UCSD-AML1 (cell line): ENCODE measurements at regions not wholly inside any gene's neighbourhood (a gene's known extent, or its start where the extent isn't known, plus 50 kb on each side); places are given as distances from the start of the nearest gene placed in this dataset.

ENCODE experiments used
- DNase-seq: peaks from one replicate; lab custom pipeline; 2025; ENCODE audit not compliant: unreplicated experiment; lab: John Stamatoyannopoulos, UW

DNA sequence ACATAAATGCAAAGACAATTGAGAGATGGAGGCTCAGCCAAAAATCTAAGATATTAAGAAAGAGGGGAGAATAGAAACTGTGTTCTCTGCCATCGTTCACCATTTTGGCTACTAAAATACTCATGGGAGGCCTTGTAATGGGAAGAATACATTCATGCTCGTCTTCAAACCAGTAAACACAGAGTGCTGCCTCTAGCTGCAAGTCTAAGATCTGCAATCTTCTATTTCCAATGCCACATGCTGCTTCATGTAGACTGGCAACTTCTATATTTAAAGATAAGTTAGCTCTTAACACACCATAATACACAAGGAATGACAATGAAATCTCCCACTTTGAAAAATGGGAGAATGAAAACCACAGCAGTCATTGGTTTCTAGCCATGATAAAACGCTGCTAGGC is 387.3 kb downstream of the HS3ST3B1 start:
- no peak for DNase-seq

DNA sequence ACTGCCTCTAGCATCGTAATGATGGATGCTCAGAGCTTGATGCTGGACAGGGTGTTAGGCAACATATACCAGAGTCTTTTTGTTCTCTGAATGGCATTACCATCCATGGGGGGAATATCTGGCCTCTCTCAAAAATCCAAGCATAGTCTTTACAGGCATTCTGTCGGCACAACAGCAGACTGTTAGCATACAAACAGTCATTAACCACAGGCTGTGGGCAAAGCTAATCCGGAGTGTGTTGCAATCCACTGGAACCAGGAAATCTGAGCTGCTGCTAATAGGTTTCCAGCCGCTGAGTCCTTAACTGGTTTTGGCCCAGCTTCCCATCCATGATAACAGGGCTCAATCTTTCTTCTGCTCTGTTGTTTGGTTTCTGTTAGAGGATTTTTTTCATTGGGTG is 371.9 kb downstream of the HS3ST3B1 start:
- peak; percentile 10 for DNase-seq

DNA sequence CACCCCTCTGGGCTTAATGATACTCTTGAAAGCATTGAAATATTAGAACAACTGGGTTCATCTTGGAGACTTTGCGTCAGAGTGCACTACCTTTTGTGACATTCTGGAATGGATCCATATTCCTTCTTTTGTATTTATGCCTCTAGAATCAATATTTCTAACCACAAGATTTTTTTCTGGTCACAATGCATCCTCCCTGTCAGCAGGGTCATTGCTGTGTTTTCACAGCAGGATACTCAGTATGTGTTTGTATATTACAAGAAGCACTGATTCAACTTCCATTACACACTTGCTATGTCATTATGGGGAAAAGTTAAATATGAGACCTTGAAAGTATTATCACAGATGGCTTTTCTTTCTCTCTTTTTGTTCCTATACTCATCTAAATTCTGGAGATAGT is 370.0 kb downstream of the HS3ST3B1 start:
- DNase-seq = no peak

DNA sequence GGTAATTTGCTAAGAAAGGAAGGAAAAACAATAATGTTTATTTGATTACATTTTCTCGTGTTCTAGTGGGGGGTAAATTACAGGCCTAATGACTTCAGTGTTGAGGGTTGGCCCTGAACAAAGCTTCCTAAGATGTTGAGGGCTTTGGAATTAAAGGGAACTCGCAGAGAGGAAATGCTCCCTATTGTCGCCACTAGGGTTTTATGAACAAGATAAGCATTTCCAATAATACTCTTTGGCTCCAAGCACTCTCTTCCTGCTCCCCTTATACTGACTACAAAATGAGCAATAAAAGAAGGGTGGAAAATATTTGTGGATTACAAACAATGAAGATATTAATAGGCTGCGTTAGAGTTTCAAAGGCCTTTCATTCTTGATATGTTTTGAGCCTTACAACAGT is 363.6 kb downstream of the HS3ST3B1 start:
- DNase-seq = no peak

DNA sequence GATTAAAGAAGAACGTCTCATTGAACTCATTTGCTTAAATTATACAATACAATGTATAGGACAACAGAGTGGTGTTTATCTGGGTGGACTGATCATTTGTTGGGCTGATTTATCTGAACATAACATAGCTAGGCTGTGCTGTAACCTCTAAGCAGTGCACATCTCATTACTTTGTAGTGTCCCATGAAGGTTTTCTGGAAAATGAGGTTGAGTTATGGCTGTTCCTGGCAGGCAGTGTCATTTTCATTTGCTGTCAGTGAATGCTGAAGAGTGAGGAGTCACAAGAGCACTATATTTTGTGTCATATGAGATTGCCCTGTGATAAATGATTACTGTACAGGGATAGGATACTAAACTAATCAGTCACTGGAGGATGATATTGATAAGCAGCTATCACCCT is 340.2 kb downstream of the HS3ST3B1 start:
- no peak for DNase-seq

DNA sequence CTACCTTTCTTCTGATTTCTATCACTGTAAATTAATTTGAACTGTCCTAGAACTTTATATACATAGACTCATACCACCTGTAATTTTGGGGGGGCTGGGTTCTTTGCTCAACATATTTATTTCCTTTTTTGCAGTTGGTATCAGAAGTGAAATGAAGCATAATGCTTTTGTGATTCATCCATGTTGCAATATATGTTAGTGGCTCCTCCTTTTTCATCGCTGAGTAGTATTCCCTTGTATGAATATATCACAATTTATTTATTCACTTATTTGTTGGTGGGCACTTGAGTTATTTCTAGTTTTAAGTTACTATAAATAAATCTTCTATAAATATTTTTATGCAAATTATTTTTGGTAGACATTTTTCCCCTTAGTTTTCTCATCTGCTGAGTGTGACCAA is 336.4 kb downstream of the HS3ST3B1 start:
- DNase-seq = no peak

DNA sequence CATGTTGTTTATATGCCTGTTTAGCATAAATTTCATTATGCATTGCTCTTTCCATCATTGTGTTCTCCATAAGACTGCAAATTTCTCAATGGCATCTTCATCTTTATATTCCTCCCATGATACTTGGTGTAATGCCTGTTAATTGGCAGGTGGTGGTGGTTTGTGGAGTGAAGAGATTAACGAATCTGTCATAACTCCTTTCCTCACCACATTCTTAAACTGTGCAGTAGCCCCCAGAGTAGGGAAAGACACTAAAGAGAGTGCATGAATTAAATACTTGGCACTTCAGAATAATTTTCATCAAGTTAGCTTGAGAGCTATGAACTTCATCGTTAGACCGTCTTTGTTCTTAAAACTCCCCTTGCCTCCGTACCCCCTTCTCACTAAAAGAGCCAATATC is 329.7 kb downstream of the HS3ST3B1 start:
- no peak for DNase-seq

DNA sequence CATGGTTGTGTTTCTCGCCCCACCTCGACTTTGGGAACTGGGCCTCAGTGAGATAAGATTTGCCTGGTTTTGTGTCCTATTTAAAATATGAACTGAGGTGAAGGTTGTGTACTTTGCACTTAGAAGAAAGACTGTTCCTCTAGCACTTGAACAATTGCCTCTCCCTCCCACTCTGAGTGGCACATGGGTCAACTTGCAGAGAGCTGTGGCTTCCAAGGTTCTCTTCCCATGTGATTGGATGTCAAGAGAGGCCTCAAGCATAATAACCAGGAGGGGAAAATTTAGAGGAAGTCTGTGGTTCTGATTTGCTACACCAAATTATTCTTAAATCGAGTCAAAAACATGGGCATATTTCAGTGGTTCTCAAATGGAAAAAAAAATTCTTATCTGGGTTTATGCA is 329.2 kb downstream of the HS3ST3B1 start:
- no peak for DNase-seq

DNA sequence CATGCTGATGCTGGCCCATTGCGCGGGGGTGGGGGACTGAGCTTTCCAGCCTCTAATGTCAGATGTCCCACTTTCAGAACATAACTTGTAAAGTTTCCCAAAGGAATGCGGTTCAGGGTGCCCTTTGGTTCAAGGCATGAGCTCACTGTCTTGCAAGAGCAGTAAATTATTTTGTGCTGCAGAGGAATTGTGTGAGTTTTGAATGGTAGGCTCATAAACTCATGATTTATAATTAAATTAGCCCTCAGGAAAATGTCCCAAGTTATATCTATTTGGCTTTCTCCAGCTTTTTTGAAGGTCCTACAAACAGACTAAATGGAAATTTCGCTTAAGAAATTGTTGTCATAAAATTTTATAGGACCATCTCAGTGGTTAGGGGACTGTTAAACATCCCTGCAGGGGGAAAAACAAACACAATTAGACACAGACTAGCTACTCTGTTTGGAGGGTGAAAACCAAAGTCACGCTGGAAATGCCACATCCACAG is 321.8 kb downstream of the HS3ST3B1 start:
- no peak for DNase-seq

DNA sequence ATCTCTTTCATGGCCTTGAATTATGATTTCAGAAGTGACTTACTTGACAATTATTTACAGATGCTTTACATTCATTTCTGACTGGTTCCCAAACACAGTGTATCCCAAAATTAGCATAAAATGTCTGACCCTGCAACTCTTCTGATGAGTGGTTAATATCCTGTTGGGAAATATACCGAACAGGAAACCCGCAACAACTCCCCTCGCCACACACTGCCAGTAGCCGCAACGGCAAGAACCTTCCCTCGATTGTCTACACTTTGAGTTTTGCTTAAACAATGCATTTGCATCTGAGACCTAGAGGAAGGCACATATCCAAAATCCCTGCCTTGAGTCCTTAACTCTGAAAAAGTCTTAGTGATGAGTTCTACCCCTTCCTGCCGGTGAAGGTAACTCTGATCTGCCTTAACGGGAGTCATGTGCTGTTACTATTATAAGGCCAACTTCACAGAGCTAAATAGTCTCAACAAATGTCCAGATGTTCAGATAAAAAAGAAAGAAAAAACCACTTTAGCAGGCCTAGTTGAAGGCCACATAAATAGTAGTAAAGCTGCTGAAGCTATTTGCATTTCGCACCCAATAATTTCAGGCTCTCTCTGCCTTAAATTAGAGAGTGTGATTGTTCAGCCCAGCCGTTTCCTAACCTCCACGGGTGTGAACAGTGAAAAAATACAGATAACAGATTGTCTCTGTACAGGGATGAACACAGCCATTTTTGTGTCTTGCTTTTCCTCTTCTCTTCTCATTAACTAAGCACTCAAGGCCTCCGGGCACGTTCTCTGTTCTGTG is 321.1 kb downstream of the HS3ST3B1 start:
- peak; percentile 50 for DNase-seq

DNA sequence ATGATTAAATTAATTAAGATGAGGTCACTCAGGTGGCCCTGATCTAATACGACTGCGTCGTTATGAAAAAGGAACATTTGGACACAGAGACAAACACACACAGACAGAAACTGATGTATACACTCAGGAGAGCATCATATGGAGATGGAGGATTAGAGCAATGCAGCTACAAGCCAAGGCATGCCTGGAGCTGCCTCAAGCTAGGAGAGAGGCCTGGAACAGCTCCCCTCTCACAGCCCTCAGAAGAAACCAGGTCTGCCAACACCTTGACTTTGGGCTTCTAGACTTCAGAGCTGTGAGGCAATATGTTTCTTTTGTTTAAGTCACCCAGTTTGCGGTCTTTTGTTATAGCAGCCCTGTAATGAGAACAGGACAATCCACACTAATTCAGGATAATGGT is 318.9 kb downstream of the HS3ST3B1 start:
- DNase-seq = no peak

DNA sequence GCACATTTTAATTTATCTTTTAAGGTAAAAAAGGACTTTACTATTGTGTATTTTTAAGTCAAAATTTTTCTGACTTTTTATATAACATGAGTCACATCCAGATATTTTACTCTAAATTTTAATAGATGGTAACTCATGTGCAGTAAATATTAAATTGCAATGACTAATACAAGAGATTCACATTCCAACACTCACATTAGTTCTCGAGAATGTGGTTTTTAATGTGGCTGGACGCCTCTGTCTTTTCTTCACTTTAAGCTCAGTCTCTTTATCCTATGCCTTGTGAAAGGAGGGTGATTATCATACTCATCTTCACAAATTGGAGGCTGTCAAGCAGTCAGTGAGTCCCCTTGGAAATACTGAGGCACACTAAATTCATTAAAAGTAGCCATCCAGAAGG is 315.6 kb downstream of the HS3ST3B1 start:
- DNase-seq = no peak

DNA sequence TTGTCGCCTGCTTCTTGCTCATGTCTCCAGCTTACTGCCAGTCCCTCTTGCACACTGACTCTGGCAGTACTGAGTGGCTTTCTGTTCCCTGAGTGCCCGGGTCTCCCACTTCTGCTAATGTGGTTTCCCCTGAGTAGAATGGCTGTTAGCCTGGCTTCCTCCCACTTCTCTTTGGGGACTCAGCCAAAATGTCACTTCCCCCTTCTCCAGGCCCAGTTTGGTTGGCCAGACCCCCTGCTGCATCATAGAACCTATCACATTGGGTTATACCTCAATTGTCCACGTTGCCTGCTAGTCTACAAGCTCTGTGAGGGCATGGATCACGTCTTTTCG is 304.4 kb downstream of the HS3ST3B1 start:
- peak; percentile 68 for DNase-seq

DNA sequence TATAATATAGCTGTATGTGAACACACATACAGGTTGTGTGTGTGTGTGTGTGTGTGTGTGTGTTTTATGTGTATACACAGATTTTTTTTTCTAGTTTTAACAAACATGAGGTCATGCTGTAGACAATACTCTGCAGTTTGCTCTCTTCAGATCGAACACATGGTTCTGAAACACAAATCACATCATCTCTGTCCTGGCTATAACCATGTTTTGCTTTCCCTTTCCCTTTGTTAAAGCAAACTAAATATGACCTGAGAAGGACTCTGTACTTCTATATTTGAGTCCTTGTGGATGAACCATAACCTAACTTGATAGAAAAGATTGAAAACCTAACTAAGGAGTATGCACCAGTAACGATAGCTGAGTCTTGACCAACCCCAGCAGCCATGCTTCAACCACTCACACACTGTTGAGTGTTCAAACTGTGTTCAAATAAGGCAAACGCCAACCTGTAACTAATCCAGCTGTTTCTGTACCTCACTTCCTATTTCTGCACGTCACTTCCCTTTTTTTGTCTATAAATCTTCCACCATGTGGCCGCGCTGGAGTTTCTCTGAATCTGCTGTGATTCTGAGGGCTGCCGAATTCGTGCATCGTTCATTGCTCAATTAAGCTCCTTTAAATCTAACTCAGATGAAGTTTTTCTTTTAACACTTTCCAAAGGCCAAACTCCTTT is 303.8 kb downstream of the HS3ST3B1 start:
- no peak for DNase-seq

DNA sequence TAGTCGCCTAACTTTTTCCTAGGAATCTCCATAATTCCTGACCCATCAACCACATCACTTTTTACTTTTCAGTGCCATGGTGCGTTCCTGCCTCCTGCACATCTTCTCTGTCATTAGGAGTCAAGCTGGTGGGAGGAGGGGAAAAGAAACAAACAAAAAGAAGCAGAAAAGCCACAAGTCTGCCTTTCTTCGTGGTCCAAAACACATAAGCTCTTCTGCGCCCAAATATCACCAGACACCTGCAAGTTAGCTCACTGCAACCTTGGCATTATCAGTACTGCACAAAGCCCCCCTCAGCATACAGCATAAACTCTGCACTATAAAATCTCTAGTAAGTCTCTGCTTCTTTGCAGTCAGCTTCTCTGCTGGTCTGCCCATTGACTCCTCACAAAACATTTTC is 295.3 kb downstream of the HS3ST3B1 start:
- DNase-seq = no peak

DNA sequence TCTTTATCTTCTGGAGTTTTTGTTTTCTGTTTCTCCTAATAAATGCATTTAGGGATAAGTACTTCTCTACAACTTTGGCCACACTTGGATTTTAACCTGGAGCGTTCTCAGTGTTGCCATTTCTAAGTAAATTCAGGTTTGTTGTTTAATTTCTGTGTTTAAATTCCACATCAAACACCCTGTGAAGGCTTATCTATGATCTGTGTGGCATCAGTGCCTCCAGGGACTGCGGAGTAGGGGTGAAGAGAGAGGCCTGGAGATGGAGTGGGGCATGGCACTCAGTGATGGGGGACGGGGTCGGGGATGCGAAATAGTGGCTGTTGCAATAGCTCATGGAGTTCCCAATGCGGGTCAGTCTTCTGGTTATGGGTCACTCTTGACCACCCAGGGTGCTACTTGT is 294.8 kb downstream of the HS3ST3B1 start:
- no peak for DNase-seq

DNA sequence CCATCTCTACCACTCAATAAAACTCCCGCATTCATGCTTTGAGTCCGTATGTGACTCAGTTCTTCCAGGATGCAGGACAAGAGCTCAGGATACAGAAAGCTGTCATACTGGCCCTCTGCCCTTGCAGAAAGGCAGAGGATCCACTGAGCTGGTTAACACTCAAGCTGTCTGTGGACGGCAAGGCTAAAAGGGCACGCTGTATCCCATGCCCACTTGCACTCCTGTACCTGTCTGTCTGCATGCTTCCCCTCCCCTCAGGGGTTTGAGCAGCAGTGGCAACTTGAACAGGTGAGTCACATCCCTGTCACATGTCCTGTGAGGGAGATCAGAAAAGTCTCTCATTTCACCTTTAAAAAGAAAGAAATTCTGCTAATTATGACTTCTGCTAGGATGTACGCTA is 293.8 kb downstream of the HS3ST3B1 start:
- DNase-seq = no peak

DNA sequence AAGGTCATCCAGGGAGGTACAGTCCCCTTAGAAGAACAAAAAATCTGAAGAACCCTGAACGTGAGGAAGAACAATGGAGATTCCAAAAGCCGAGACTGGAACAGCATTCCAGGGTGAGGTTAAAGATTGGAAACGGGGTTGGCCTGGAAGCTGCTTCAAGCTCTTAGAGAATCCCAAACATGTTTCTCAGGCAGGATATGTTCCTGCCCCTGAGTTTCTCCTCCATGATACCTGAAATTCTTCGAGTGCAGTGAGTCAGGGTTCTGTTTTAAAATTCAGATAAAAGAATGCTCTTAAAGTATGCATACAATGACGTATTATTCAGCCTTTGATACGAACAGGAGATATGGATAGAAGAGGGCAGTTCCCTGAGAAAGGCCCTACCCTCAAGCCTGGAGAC is 293.1 kb downstream of the HS3ST3B1 start:
- no peak for DNase-seq

DNA sequence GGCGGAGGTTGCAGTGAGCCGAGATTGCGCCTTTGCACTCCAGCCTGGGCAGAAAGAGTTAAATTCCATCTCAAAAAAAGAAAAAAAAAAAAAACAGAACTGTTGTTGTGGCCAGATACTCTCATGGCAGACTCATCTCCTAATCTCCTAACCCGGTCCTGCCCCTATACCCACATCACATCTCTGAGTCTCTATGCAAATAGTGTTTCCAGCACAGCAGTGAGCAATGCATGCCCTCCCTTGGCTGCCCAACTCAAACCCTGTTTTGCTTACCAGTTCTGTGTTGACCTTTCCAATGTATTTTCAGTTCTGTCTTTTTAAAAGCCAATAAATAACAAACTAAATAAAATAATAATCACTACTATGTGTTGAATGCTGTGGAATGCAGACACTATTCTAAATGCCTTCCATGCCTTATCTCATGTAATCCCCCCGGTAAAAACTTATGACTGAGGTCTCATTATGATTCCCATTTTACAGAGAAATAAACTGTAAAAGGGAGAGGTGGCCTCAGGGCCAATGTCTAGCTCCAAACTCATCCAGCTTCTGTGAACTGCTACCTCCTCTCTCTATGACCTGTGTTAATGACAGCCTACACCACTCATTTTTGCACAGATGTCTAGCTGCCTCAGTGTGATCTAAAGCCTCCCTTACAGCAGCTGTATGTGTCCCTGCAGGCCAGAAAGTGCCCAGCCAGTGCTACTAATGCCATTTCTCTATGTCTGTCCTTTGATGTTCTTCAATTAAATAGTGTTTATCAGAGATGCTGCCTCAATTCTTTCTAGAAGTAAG is 289.8 kb downstream of the HS3ST3B1 start:
- DNase-seq = no peak

DNA sequence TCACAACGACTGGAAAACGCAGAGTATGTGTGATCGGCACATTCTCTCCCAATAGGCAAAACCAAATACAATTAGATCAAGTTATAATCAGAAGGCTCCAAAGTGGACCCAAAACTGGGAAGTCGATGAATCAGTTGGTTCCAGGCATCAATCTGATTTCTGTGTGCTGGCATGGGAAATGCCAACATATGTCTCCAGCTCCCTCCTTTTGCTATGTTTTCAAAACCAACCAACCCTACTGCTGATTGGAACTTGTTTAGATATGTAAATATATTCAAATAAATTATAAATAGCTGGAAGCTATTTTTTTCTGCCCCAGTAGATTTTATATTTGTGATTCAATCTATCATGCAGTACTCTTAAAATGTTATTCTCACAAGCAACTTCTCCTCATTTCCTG is 284.2 kb downstream of the HS3ST3B1 start:
- no peak for DNase-seq

DNA sequence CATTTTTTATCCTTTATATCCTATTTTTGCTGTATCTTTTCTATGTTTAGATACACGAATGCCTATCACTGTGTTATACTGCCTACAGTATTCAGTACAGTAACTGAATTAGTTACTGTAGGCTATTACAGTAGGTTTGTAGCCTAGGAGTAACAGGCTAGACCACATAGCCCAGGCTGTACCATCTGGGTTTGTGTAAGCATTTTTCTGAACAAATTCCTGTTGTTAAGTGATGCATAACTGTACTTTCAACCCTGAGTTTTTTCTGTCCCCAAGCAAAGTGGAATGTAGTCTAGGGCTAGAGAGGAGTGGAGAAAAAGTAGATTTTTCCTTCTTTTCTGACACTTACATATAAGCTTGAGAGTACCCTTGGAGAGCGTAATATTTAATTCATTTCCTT is 282.1 kb downstream of the HS3ST3B1 start:
- DNase-seq = no peak
